ENCODE measurements at regions not wholly inside any gene's neighbourhood (a gene's known extent, or its start where the extent isn't known, plus 50 kb on each side); places are given as distances from the start of the nearest gene placed in this dataset.
"Not testable (repeated sequence)": the region's sequence is repeated elsewhere in the genome, so short reads cannot be mapped to it uniquely, and the experiment has no call there.

DNA sequence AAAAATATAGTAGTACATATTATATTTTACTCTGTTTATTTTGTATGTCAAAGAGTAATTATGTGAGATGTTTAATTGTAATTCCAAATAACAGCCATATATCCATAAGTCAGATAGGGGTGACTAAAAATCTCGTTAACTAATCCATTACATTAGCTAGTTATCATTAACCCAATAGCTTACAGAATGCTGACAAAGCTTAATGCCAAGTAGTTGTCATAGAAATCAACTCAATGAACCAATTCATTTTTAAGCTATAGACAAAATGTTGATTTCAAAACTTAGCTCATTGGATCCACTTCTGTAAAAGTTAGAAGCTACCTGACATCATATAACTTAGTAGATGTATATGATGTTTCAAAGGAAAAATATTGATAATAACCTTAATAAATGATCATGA is 206.7 kb upstream of the SLITRK1 start:
- Histone ChIP-seq H3K4me1 (ENCODE audit: control insufficient read depth in 5 of 5, insufficient read depth in 5 of 5, low read length in 5 of 5) (no peaks in the 10 kb centered on the region), H3K4me3 (no peak overlapping the region), H3K9ac (ENCODE audit: insufficient read depth in 1 of 2, low read length in 2 of 2) (no peak overlapping the region), H3K27ac (ENCODE audit: low read depth in 1 of 2, low read length in 1 of 2) (no peak overlapping the region), H3K9me3 (ENCODE audit: control insufficient read depth in 4 of 4, insufficient read depth in 3 of 4, low read length in 3 of 4) (peaks cover 0 to 8% (median 0%) of the 10 kb centered on the region in 4 donors), H3K36me3 (ENCODE audit: control insufficient read depth in 4 of 4, insufficient read depth in 4 of 4, low read length in 4 of 4) (no peaks in the 10 kb centered on the region), H3K27me3 (ENCODE audit: control insufficient read depth in 3 of 3, insufficient read depth in 3 of 3, low read length in 2 of 3) (no peaks in the 10 kb centered on the region)
- no peak for TF ChIP-seq CTCF (IDR thresholded peaks at IDR 0.05; ENCODE audit: control extremely low read depth, extremely low read depth)
- no peak for ATAC-seq (ENCODE audit: insufficient read depth, low FRiP score)
- 65 to 67% methylated on average over 1 of the region's 1 CpG for WGBS, 2 donors
- DNase-seq = no peak

GRCh38 chr13:84086847-84087162 is 204.5 kb upstream of the SLITRK1 start:
- no peaks in the 10 kb centered on the region for H3K4me1 ChIP-seq (ENCODE audit: control insufficient read depth in 5 of 5, insufficient read depth in 5 of 5, low read length in 5 of 5)
- no peak for TF ChIP-seq CTCF (IDR thresholded peaks at IDR 0.05; ENCODE audit: control extremely low read depth, extremely low read depth)
- H3K27ac ChIP-seq (ENCODE audit: low read depth in 1 of 2, low read length in 1 of 2) = no peak overlapping the region
- WGBS, 2 donors = 82 to 91% methylated on average over 7 of the region's 7 CpGs
- ATAC-seq (ENCODE audit: insufficient read depth, low FRiP score) = no peak
- DNase-seq = no peak
- H3K4me3 ChIP-seq = no peak overlapping the region
- no peak overlapping the region for H3K9ac ChIP-seq (ENCODE audit: insufficient read depth in 1 of 2, low read length in 2 of 2)
- peaks cover 0 to 8% (median 0%) of the 10 kb centered on the region in 4 donors for H3K9me3 ChIP-seq (ENCODE audit: control insufficient read depth in 4 of 4, insufficient read depth in 3 of 4, low read length in 3 of 4)
- no peaks in the 10 kb centered on the region for H3K36me3 ChIP-seq (ENCODE audit: control insufficient read depth in 4 of 4, insufficient read depth in 4 of 4, low read length in 4 of 4)
- H3K27me3 ChIP-seq (ENCODE audit: control insufficient read depth in 3 of 3, insufficient read depth in 3 of 3, low read length in 2 of 3) = no peaks in the 10 kb centered on the region

- DNase-seq; H3K27me3 ChIP-seq (ENCODE audit: control insufficient read depth in 3 of 3, insufficient read depth in 3 of 3, low read length in 2 of 3); H3K27ac ChIP-seq (ENCODE audit: low read depth in 1 of 2, low read length in 1 of 2); ATAC-seq (ENCODE audit: insufficient read depth, low FRiP score); H3K36me3 ChIP-seq (ENCODE audit: control insufficient read depth in 4 of 4, insufficient read depth in 4 of 4, low read length in 4 of 4); H3K9ac ChIP-seq (ENCODE audit: insufficient read depth in 1 of 2, low read length in 2 of 2); H3K9me3 ChIP-seq (ENCODE audit: control insufficient read depth in 4 of 4, insufficient read depth in 3 of 4, low read length in 3 of 4); H3K4me3 ChIP-seq; H3K4me1 ChIP-seq (ENCODE audit: control insufficient read depth in 5 of 5, insufficient read depth in 5 of 5, low read length in 5 of 5): not testable (repeated sequence)
- 79 to 81% methylated on average over 45 to 49 of the region's 49 CpGs for WGBS, 2 donors
Measured at GRCh38 chr13:84086098-84086846, 204.0 kb upstream of the SLITRK1 start.

DNA sequence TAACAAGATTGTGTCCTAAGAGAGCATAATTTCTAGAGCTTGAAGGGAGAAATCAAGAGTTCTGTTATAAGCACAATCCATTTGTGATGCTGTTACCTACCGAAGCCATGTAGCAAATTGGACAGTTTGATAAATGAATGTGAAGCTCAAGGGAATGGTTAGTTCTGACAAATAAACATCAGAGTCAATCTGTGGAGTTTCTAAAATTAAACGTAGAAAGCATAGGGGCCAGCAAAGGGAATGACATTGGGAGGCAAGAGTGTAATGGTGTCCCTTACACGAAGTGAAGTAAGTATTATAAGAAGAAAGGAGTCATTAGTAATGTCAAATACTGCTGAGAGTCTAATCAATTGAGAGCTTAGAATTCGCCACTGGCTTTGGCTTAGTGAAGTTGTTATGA is 200.2 kb upstream of the SLITRK1 start:
- 77 to 84% methylated on average over 4 of the region's 4 CpGs for WGBS, 2 donors
- Histone ChIP-seq H3K36me3 (ENCODE audit: control insufficient read depth in 4 of 4, insufficient read depth in 4 of 4, low read length in 4 of 4) (no peaks in the 10 kb centered on the region), H3K4me3 (no peak overlapping the region), H3K9ac (ENCODE audit: insufficient read depth in 1 of 2, low read length in 2 of 2) (no peak overlapping the region), H3K27me3 (ENCODE audit: control insufficient read depth in 3 of 3, insufficient read depth in 3 of 3, low read length in 2 of 3) (no peaks in the 10 kb centered on the region), H3K27ac (ENCODE audit: low read depth in 1 of 2, low read length in 1 of 2) (no peak overlapping the region), H3K9me3 (ENCODE audit: control insufficient read depth in 4 of 4, insufficient read depth in 3 of 4, low read length in 3 of 4) (peaks cover 0 to 8% (median 0%) of the 10 kb centered on the region in 4 donors), H3K4me1 (ENCODE audit: control insufficient read depth in 5 of 5, insufficient read depth in 5 of 5, low read length in 5 of 5) (no peaks in the 10 kb centered on the region)
- TF ChIP-seq CTCF (IDR thresholded peaks at IDR 0.05; ENCODE audit: control extremely low read depth, extremely low read depth) = no peak
- DNase-seq (no peak), ATAC-seq (ENCODE audit: insufficient read depth, low FRiP score) (no peak)

Measured in lung (tissue), 11 donors.